ENCODE measurements at regions not wholly inside any gene's neighbourhood (a gene's known extent, or its start where the extent isn't known, plus 50 kb on each side); places are given as distances from the start of the nearest gene placed in this dataset.
A peak's percentile ranks its signal among the peaks of the same experiment; 100 is the strongest.

- Mint-ChIP-seq H3K36me3 (ENCODE audit: low read depth) (peaks cover 2% of the 10 kb centered on the region), H3K4me3 (no peak overlapping the region), H3K4me1 (no peaks in the 10 kb centered on the region), H3K27me3 (peaks cover 63% of the 10 kb centered on the region), H3K27ac (no peak overlapping the region)
- no peak for DNase-seq
- H3K9me3 ChIP-seq (ENCODE audit: control insufficient read depth, low read length, poor library complexity, severe bottlenecking), result no peaks in the 10 kb centered on the region
- no peak for ATAC-seq
Observed at GRCh38 chr1:22225858-22226589, 83.1 kb upstream of the WNT4 start.

DNA sequence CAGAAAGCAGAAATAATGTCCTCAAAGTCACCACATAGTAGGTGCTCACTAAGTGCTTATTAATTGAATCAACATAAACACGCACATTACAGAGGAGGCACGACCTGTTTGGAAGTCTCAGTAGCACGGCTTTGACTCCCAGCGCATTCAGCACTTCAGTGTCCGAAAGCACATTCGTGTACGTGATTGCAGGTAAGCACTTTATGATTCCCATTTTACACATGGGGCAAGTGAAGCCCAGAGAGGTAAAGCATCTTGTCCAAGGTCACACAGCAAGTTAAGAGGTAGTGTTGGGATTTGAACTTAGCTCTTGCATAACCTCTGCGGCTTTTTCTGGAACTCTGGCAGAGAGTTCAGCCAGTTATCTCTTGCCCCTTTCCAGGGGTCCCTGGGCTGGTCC lies 85.2 kb upstream of the WNT4 start:
- Mint-ChIP-seq H3K36me3 (ENCODE audit: low read depth) (peaks cover 2% of the 10 kb centered on the region), H3K27me3 (peaks cover 46% of the 10 kb centered on the region), H3K4me1 (no peaks in the 10 kb centered on the region), H3K27ac (no peak overlapping the region), H3K4me3 (peak overlapping the region; percentile 36)
- DNase-seq, result no peak
- no peaks in the 10 kb centered on the region for H3K9me3 ChIP-seq (ENCODE audit: control insufficient read depth, low read length, poor library complexity, severe bottlenecking)
- no peak for ATAC-seq

DNA sequence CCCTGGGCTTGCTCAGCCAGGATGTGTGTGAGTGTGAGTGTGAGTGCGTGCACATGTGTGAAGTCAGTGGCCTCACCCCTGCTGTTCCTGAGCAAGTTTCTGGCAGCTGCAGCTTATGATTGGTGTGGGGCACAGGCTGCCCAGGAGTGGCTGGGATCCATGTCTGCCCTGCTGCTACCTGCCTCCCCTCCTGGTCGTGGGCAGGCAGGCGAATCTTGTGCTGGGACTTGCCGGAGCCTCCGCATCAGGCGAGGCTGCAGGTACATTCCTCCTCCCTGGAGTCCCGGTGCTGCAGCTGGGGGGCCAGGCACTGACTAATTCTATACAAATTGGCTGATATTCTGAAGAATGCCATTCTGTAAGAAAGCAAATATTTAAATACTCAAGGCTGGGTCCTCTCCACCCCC lies 85.6 kb upstream of the WNT4 start:
- no peak for DNase-seq
- no peak overlapping the region for H3K27ac Mint-ChIP-seq

GRCh38 chr1:22229379-22229778 lies 86.5 kb upstream of the WNT4 start:
- peaks cover 41% of the 10 kb centered on the region for H3K27me3 Mint-ChIP-seq

More for the DNA sequence above, 85.6 kb upstream of the WNT4 start:
- no peaks in the 10 kb centered on the region for H3K4me1 Mint-ChIP-seq
- peaks cover 2% of the 10 kb centered on the region for H3K36me3 Mint-ChIP-seq (ENCODE audit: low read depth)
- no peak for ATAC-seq
- H3K27me3 Mint-ChIP-seq, result peaks cover 43% of the 10 kb centered on the region
- H3K4me3 Mint-ChIP-seq, result peak overlapping the region; percentile 36
- H3K9me3 ChIP-seq (ENCODE audit: control insufficient read depth, low read length, poor library complexity, severe bottlenecking), result no peaks in the 10 kb centered on the region

DNA sequence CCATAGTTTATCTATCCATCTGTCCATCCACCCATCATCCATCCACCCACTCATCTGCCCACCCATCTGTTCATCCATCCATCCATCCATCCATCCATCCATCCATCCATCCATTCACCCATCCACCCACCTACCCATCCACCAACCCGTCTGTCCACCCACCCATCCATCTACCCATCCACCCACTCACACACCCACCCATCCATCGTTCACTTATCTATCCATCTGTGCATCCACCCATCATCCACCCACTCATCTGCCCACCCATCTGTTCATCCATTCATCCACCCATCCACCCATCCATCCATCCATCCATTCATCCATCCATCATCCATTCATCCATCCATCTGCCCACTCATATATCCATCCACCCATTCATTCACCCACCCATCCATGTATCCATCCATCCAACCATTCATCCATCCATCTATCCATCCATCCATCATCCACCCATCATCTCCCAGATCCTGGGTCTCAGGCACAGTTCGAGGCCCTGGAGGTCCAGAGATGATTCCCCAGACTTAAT lies 88.2 kb upstream of the WNT4 start:
- ATAC-seq (no peak), DNase-seq (no peak)
- Mint-ChIP-seq H3K4me3 (no peak overlapping the region), H3K4me1 (no peaks in the 10 kb centered on the region), H3K27ac (no peak overlapping the region), H3K36me3 (ENCODE audit: low read depth) (no peaks in the 10 kb centered on the region), H3K27me3 (peaks cover 45% of the 10 kb centered on the region)
- H3K9me3 ChIP-seq (ENCODE audit: control insufficient read depth, low read length, poor library complexity, severe bottlenecking), result no peaks in the 10 kb centered on the region

More at GRCh38 chr1:22229379-22229778, 86.5 kb upstream of the WNT4 start:
- Mint-ChIP-seq H3K36me3 (ENCODE audit: low read depth) (no peaks in the 10 kb centered on the region), H3K4me3 (no peak overlapping the region), H3K4me1 (no peaks in the 10 kb centered on the region), H3K27ac (no peak overlapping the region)
- H3K9me3 ChIP-seq (ENCODE audit: control insufficient read depth, low read length, poor library complexity, severe bottlenecking), result no peaks in the 10 kb centered on the region
- DNase-seq (no peak), ATAC-seq (no peak)

- H3K36me3 Mint-ChIP-seq (ENCODE audit: low read depth), result no peaks in the 10 kb centered on the region
- DNase-seq, result no peak
- no peak overlapping the region for H3K4me3 Mint-ChIP-seq
- H3K9me3 ChIP-seq (ENCODE audit: control insufficient read depth, low read length, poor library complexity, severe bottlenecking), result no peaks in the 10 kb centered on the region
- H3K27ac Mint-ChIP-seq, result no peak overlapping the region
- peaks cover 48% of the 10 kb centered on the region for H3K27me3 Mint-ChIP-seq
- no peaks in the 10 kb centered on the region for H3K4me1 Mint-ChIP-seq
- ATAC-seq, result no peak
Observed at GRCh38 chr1:22231995-22232690, 89.2 kb upstream of the WNT4 start.

- Mint-ChIP-seq H3K36me3 (ENCODE audit: low read depth) (no peaks in the 10 kb centered on the region), H3K27me3 (peaks cover 47% of the 10 kb centered on the region), H3K4me1 (no peaks in the 10 kb centered on the region), H3K4me3 (no peak overlapping the region), H3K27ac (no peak overlapping the region)
- ATAC-seq (no peak), DNase-seq (no peak)
- H3K9me3 ChIP-seq (ENCODE audit: control insufficient read depth, low read length, poor library complexity, severe bottlenecking), result no peaks in the 10 kb centered on the region
Observed at GRCh38 chr1:22233222-22233621, 90.3 kb upstream of the WNT4 start.

DNA sequence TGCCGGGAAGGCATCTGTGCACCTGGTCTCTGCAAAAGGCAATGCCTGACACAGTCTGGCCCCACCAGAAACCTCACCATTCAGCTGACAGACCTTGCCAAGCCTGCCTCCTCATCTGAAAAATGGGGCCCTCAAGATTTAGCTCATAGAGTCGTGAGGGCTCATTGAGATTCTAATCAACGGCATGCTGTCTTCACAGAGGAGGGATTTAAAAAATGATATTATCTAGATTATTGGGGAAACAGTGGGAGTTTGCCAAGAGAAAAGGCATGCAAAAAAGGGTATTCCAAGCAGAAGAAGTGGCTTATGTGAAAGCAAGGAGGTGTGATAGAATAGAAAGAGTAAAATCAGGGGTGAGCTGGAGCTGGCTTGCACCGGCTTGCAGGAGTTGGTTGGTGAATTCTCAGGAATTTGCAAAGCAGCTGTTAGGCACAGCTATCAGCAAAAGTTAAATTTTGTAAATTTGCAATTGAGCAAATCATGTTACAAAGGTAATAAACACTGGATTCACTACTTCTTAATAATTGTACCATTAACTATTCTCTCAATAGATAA lies 91.7 kb upstream of the WNT4 start:
- no peaks in the 10 kb centered on the region for H3K9me3 ChIP-seq (ENCODE audit: control insufficient read depth, low read length, poor library complexity, severe bottlenecking)
- Mint-ChIP-seq H3K27me3 (peaks cover 47% of the 10 kb centered on the region), H3K36me3 (ENCODE audit: low read depth) (no peaks in the 10 kb centered on the region), H3K27ac (no peak overlapping the region), H3K4me3 (no peak overlapping the region), H3K4me1 (no peaks in the 10 kb centered on the region)
- ATAC-seq (no peak), DNase-seq (no peak)

- H3K9me3 ChIP-seq (ENCODE audit: control insufficient read depth, low read length, poor library complexity, severe bottlenecking), result no peaks in the 10 kb centered on the region
- Mint-ChIP-seq H3K27me3 (peaks cover 42% of the 10 kb centered on the region), H3K4me3 (no peak overlapping the region), H3K36me3 (ENCODE audit: low read depth) (no peaks in the 10 kb centered on the region), H3K4me1 (no peaks in the 10 kb centered on the region), H3K27ac (no peak overlapping the region)
- DNase-seq, result no peak
- no peak for ATAC-seq
Observed at GRCh38 chr1:22236166-22236565, 93.3 kb upstream of the WNT4 start.

DNA sequence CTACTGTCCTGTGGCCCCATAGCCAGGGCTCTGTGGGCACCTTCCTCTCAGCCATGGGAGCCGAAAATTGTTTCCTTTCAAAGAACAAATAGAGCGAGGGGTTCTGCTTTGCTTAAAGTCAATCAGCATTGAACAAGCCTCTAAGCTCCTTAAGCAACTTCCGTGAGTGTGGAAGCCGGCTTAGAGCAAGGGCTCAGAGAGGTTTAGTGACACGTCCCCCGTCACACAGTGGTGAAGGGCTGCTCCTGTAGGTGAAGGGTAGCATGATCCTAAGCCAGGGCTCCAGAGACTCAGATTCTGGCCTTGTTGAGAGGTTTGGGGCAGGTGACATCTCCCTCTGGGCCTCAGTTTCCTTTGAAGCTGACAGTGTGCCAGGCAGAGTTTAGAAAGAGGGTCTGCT lies 94.0 kb upstream of the WNT4 start:
- H3K9me3 ChIP-seq (ENCODE audit: control insufficient read depth, low read length, poor library complexity, severe bottlenecking), result no peaks in the 10 kb centered on the region
- DNase-seq (no peak), ATAC-seq (no peak)
- peaks cover 46% of the 10 kb centered on the region for H3K27me3 Mint-ChIP-seq
- H3K4me3 Mint-ChIP-seq, result no peak overlapping the region
- no peak overlapping the region for H3K27ac Mint-ChIP-seq
- no peaks in the 10 kb centered on the region for H3K36me3 Mint-ChIP-seq (ENCODE audit: low read depth)
- H3K4me1 Mint-ChIP-seq, result no peaks in the 10 kb centered on the region

DNA sequence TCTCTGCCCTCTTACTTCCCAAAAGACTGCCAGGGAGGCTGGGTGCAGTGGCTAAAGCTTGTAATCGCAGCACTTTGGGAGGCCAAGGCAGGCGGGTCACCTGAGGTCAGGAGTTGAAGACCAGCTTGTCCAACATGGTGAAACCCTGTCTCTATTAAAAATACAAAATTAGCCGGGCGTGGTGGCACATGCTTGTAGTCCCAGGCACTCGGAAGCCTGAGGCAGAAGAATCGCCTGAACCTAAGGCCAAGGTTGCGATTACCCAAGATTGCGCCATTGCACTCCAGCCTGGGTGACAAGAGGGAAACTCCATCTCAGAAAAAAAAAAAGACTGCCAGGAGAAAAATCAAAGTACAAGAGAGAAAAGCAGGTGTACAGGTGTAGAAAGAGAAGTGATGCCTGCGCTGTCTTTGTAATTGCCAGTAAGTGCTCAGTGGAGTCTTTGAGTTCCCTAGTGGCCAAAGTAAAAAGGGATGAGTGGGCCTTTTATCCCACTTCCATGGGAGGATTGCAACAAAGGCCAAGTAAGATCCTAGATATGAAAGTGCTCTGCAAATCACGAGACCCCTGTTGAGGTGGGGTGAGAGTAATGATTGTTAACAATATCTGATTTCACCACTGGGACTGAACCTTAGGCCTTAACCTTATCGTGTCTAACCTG lies 94.7 kb upstream of the WNT4 start:
- ATAC-seq (no peak), DNase-seq (no peak)
- peaks cover 48% of the 10 kb centered on the region for H3K27me3 Mint-ChIP-seq
- no peaks in the 10 kb centered on the region for H3K9me3 ChIP-seq (ENCODE audit: control insufficient read depth, low read length, poor library complexity, severe bottlenecking)
- no peak overlapping the region for H3K4me3 Mint-ChIP-seq
- no peak overlapping the region for H3K27ac Mint-ChIP-seq
- peaks cover 2% of the 10 kb centered on the region for H3K36me3 Mint-ChIP-seq (ENCODE audit: low read depth)
- no peaks in the 10 kb centered on the region for H3K4me1 Mint-ChIP-seq

- DNase-seq (no peak), ATAC-seq (no peak)
- no peak overlapping the region for H3K27ac Mint-ChIP-seq
- no peaks in the 10 kb centered on the region for H3K4me1 Mint-ChIP-seq
- H3K27me3 Mint-ChIP-seq, result peaks cover 55% of the 10 kb centered on the region
- peaks cover 4% of the 10 kb centered on the region for H3K36me3 Mint-ChIP-seq (ENCODE audit: low read depth)
- H3K9me3 ChIP-seq (ENCODE audit: control insufficient read depth, low read length, poor library complexity, severe bottlenecking), result no peaks in the 10 kb centered on the region
- no peak overlapping the region for H3K4me3 Mint-ChIP-seq
Observed at GRCh38 chr1:22238356-22239224, 95.7 kb upstream of the WNT4 start.

Measured in T-helper 17 cell (primary cell).